IMR-90 (cell line): ENCODE measurements at regions not wholly inside any gene's neighbourhood (a gene's known extent, or its start where the extent isn't known, plus 50 kb on each side); places are given as distances from the start of the nearest gene placed in this dataset.

Experiments
- BHLHE40 ChIP-seq: fragments of 150-350 bp; IDR thresholded peaks from 2 replicates; pipeline ENCODE4 v1.6.1; 2016; ENCODE audit warnings: mild to moderate bottlenecking, low read depth, low read length
- CTCF ChIP-seq: conservative IDR thresholded peaks from 2 replicates; pipeline ENCODE4 v1.5.1; 2012; ENCODE audit warnings: mild to moderate bottlenecking, low read depth, low read length, improper control_type of control experiment
- MXI1 ChIP-seq: IDR thresholded peaks from 2 replicates; pipeline ENCODE4 v1.6.1; 2012; ENCODE audit warnings: low read depth, mild to moderate bottlenecking, low read length, moderate library complexity, borderline replicate concordance
- POLR2A ChIP-seq: IDR thresholded peaks from 2 replicates; pipeline ENCODE4 v1.6.1; 2012; ENCODE audit warnings: mild to moderate bottlenecking, low read depth, low read length
- RAD21 ChIP-seq: IDR thresholded peaks from 2 replicates; pipeline ENCODE4 v1.6.1; 2012; ENCODE audit warnings: low read length, improper control_type of control experiment
- SMC3 ChIP-seq: fragments of 150-350 bp; IDR thresholded peaks from 2 replicates; pipeline ENCODE4 v1.6.1; 2016; ENCODE audit warnings: low read depth, mild to moderate bottlenecking, antibody characterized with exemption, low read length, moderate library complexity
- TF ChIP-seq, protein P1 (sequence below): fragments of 150-350 bp; IDR thresholded peaks from 2 replicates; pipeline ENCODE4 v1.6.1; 2017; ENCODE audit warnings: mild to moderate bottlenecking, antibody characterized with exemption, low read length, low read depth

DNA sequence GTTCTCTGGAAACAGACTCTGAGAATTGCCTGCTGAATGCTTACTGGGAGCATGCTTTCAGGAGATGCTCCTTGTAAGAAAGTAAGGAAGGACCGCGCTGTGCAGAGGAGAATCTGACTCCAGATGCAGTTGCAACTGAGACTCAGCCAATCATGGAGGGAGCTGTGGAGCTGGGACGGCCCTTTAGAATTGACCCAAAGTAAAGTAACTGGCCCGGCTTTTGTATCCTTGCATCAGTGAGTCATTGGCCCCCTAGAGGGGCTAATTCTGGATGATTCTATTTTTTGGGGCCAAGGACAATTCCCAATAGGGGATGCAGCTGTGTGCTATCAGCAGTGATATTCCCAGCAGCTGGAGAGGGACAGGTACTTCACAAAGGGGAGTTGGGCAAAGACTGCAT, 170.4 kb downstream of the PTEN start:
- TF ChIP-seq CTCF (no peak), SMC3 (no peak), RAD21 (no peak), POLR2A (no peak), MXI1 (no peak), BHLHE40 (no peak)
- TF ChIP-seq, protein P1, sequence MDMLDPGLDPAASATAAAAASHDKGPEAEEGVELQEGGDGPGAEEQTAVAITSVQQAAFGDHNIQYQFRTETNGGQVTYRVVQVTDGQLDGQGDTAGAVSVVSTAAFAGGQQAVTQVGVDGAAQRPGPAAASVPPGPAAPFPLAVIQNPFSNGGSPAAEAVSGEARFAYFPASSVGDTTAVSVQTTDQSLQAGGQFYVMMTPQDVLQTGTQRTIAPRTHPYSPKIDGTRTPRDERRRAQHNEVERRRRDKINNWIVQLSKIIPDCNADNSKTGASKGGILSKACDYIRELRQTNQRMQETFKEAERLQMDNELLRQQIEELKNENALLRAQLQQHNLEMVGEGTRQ: no peak
